HPDE6-E6E7 (cell line): ENCODE measurements at regions not wholly inside any gene's neighbourhood (a gene's known extent, or its start where the extent isn't known, plus 50 kb on each side); places are given as distances from the start of the nearest gene placed in this dataset.
"Not testable (repeated sequence)": the region's sequence is repeated elsewhere in the genome, so short reads cannot be mapped to it uniquely, and the experiment has no call there.

Source experiments
- DNase-seq: peaks from one replicate; pipeline ENCODE4 v3.0.0; 2011; ENCODE audit warnings: missing footprints; ENCODE audit errors: extremely low spot score

DNA sequence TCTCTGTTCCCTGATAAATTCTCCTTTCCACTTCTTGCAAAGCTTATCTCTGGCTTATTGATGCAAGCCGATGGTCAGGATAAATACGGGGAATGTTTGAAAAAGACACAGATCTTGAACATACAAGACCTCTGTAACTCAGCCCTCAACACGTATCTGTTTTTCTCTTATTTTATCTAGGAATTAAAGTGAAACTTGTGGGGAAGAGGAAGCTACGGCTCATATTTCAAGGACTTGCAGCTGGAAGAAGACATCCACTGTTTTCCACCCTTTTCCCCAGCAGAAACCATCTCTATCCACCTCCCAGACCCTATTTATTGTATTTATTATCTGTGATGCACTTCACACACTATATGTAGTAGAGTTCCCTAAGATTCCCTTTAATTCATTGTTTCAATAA is 98.4 kb upstream of the TANK start:
- no peak for DNase-seq

DNA sequence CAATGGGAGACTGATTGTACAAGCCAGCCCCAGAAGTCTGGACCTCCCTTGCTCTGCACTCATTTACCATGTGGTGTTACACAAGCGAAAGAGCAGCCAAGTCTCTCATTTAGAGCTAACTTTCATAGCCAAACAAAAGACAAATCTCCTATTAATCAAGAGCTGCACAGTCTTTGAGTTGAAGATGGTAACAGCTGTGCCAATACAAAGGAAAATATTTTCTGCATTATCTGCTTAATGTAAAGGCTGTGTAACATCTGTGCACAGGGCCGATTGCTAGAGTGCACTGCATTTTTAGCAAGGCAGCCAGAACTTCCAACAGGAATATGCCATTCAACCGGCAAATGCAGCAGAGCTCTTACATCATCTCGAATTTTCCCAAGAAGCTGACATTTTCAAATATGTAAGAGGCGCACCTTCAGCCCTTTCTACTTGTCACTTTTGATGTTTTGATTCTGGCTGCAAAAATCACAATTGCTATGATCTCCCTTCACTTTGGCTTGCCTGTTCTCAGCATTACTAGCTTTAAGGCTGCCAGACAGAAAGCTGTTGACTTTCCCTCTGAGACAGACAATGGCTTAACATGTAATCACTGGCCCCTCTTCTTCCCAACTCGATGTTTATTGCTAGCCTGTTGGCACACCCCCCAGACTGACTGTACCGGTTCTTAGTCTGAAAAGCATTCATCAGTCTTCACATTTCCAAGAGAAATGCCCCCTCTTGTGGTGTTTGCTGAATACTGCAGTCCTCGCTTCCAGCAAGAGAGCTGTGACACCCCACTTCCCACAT is 96.9 kb upstream of the TANK start:
- peak; percentile 83 for DNase-seq

DNA sequence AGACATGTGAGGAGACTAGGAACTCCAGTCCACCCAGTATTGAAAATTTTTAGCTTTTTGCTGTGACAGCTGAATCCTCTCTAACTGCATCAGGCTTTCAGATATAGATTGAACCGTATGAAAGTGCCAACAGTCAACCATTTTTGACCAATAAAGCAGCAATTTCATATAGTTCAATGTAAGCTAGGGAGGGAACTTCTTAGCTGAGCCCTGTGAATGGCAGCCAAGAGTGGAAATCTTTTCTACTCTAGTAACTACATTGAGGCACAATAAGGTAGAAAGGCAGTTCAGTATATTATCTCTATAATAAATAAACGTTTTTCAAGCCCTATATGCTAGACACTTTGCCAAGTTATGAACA is 96.3 kb upstream of the TANK start:
- DNase-seq = no peak

DNA sequence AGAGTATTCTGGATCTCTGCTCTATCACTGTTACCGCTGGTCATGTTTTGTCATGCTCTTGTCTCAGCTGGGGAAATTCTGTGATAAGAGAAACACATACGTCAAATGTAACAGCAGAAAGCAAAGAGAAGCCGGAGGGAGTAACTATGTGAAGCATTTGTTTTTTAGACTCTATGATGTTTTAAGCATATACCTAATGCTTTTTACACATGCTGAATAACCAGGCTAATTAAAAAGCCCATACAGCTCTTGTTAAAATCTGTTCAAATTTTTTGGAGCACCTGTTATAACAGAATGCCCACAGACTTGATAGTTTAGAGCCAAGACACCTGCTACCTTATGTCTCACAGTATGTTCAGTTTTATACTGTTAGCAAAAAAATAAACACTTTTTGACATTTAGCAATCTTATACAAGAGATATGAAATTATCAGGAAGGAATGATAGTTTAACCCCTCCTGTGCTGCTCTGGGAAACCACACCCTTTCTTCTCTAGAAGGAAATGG is 92.3 kb upstream of the TANK start:
- DNase-seq = no peak

DNA sequence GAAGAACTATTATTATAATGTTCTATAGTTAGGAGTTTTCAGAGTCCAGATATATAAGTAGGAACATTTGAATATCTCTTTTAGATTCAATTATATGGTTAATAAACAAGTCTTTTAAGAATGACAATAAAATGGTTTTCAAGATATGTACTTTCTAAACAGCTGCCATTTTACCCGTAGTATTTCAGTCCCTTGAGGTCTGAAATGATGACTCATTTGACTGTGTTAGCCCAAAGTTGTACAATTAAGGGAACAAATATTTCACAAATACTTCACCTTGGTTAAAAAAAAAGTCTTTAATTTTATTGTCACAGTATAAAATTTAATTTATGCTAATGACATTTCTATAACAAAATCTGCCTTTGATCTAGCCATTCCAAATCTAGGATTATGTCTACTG is 91.6 kb upstream of the TANK start:
- no peak for DNase-seq

DNA sequence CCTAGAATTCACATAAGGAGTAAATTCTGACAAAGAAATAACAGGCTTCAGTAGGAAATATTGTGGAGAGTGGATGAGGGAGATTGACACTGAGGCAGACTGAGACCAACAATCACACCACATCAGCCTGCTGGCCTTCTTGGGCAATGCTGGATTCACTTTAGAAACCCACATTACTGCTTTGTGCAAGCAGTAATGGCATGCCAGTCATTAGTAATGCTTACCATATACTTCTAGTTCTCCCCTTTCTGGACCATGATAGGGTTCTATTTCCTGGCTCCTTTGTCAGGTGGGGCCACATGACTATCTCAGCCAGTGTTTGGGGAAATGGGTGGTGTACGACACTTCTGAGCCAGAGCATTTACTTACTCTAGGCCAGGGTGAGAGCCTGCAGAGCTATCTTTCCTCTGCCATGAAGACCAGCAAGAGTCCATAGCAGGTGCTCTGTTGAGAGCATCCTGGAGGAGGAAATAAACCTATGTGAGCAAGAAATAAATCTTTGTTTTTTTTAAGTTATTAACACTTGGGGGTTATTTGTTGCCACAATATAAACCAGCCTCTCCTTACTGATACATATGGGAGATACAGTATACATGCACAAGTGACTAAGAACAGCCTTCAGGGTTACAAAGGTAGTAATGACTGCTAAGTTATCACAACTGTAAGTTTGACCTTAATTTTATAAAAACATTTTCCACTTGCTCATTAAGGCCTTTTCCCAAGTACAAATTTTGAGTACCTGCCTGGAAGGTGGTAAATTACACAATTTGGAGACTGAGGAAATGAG is 89.3 kb upstream of the TANK start:
- no peak for DNase-seq

DNA sequence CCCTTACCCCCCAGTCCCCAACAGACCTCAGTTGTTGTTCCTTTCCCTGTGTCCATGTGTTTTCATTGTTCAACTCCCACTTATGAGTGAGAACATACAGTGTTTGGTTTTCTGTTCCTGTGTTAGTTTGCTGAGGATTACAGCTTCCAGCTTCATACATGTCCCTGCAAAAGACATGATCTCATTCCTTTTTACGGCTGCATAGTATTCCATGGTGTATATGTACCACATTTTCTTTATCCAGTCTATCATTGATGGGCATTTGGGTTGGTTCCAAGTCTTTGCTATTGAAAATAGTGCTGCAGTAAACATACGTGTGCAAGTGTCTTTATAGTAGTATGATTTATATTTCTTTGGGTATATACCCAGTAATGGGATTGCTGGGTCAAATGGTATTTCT is 87.8 kb upstream of the TANK start:
- not testable (repeated sequence) for DNase-seq

DNA sequence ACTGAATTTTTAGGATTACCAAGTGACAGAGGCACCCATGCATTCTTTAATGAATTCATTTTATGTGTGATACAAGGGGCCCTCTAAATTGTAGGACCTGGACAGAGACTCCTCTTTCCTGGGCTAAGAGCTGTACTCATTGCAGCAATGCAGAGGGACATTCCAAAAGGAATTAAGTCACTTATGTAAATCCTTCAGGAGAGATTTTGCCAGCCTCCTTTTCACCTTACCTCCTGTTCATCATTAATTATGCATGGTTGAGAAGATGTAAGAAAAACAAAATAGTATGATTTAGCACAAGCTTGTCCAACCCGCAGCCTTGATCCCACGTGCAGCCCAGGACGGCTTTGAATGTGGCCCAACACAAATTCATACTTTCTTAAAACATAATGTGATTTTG is 84.5 kb upstream of the TANK start:
- DNase-seq = no peak

DNA sequence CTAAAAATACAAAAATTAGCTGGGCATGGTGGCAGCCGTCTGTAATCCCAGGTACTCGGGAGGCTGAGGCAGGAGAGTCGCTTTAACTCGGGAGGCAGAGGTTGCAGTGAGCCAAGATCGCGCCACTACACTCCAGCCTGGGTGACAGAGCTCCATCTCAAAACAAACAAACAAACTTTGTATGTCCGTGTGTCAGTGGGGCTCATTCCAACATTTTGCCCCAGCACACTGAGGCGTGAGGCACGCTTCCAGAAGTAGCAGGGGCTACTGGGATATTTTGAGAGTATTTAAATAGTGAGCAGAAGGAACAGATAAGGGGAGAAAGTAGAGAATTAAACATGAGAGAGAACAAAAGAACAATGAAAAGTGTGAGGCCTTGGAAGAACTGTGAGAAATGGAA is 83.3 kb upstream of the TANK start:
- no peak for DNase-seq

DNA sequence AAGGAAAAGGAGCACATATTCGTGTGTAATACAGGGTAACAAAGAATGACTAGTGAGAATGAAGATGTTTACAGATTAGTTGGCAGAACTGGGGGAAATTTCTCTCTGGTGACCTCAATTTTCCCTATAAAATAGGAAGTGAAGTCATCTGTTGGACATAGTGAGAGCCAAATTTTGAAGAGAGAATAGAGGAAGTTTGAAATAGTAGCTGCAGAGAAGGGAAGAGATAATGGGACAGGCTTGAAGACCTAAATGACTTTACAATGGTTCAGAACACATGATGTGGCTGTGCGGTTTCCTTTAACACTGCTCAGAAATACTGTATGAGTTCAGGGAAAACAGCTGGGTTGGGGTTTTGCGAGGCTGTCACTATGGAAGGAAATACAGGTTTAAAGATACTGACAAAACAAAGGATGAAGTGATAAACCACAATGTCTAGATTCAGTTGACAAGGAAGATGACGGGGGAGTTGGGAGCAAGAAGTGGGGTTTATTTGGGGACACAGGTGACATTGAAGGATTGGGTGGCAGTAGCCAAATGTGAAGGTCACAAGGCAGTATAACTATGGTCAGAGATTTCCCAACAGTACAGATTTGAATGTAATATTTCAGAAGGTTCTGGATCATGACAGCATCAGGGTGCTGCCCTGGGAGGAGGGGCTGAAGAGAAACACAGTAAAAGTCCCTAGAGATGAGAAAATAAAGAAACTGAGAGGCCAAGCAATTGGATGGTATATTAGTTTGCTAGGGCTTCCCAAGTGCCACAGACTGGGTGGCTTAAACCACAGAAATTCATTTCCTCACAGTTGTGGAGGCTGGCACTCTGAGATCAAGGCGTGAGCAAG is 82.6 kb upstream of the TANK start:
- no peak for DNase-seq

DNA sequence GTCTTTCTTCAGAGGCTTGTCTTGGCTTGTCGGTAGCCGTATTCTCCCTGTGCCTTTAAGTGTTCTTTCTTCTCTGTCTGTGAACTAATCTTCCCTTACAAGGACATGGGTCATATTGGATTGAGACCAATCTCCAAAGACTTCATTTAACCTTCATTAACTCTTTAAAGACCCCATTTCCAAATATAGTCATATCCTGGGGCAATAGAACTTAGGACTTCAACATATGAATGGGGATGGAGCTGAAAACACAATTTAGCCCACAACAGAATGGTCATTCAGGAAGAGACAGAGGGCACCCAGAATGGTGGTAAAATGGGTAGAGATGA is 82.1 kb upstream of the TANK start:
- DNase-seq = peak; percentile 38

DNA sequence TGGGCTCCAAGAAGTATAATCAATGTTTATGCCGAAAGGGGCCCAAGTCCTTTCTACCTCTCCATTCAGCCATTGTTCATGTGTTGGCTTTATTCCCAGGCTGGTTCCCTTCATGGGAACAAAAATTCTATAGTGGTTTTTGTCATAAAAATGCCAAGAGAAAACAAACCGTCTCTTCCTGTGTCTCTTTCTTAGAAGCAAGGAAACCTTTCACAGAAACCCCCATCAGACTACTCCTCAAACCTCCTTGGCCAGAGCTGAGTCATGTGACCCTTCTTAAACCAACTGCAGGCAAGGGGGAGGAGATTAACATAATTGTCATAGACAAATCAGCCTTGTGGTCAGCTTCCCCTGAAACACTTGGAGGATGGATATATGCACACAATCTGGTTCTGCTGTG is 75.1 kb upstream of the TANK start:
- DNase-seq = no peak

DNA sequence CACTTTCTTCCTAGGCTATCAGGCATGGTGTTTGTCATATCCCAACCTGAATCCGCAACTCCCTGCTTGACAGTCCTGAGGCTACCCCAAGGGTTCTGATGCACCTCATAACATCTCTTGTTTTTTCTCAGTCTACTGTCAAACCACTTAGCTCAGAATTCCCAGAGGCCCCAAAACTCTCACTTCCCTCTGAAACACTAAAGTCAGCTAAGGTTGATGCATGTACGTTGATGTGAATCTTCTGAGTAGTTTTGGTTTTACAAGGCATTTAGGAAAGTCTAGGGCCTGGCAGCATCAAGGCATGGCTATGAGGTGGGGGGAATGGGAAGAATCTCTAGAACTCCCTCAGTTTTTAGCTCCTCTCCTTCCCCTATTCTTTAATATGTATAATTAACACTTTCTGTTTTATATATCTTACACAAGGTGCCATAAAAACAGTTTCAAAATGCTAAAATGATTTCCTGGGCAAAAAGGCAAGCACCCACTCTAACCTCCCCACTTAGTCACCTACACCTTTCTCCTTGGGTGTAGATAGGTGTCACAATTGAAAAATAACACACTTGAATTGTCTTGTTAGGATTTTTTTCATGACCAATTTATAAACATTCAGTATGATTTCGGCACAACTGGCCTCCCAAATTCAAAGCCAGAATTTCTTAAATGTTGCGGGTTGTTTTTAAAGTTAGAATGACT is 71.4 kb upstream of the TANK start:
- DNase-seq = no peak

DNA sequence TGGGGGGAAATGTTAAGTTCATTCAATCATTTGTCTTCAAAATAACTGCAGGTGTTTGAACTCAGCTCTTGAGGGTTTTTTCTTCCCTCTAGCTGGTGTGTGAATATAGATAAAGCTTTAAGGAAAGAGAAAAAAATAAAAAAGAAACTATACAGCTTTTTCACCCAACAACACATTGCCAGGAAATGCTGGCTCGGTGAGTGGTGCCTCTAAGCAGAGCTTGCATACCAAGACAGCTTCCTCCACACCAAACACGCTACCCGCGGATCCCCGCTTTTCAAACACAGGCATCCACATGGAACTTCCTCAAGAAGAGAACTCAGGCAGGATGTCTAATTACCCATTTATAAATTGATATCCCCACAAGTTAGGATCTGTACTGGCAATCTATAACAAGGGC is 69.8 kb upstream of the TANK start:
- DNase-seq = no peak

DNA sequence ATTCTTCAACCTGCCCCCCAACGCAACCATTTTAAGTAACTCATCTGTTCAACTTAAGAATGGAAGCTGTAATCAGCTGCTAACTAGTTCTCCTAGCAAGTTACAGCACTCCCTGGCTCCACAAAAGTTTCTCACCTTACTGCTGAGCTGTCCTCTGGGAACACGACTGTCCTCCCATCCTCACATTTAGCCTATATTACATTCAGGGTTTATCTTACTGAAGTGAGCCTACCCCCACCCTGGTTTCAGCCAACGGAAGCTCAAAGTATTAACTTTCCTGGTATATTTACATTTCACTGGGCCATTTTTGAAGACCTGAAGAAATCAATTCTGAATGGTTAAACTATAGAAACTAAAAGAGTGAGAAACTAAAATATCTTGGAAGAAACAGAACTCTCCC is 64.9 kb upstream of the TANK start:
- no peak for DNase-seq

DNA sequence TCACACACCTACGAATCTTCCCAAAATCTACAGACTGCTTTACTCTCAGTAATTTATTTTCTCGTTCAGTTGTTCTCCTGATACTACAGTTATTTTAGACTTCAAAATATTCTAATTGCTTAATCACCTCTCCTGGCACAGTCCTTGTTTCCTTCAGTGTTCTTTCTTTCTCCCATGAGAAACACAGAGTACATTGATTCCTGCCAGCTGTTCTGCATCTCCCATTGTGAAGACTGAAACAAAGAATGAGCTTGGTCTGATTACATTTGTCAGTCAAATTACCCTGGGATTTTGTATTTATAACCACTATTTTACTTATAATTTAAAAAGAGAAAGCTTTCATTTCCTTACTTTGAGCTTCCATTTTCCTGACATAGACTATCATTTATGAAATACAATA is 63.9 kb upstream of the TANK start:
- no peak for DNase-seq

DNA sequence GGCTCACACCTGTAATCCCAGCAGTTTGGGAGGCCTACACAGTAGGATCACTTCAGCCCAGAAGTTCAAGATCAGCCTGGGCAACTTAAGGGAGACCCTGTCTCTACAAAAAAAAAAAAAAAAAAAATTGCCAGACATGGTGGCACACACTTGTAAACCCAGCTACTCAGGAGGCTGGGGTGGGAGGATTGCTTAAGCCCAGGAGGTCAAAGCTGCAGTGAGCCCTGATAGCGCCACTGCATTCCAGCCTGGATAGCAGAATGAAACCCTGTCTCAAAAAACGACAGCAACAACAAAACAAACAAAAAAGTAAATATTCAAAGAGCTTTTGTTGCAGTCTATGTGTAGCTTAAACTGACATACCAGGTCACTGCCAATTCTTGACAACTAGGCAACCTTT is 63.1 kb upstream of the TANK start:
- no peak for DNase-seq

DNA sequence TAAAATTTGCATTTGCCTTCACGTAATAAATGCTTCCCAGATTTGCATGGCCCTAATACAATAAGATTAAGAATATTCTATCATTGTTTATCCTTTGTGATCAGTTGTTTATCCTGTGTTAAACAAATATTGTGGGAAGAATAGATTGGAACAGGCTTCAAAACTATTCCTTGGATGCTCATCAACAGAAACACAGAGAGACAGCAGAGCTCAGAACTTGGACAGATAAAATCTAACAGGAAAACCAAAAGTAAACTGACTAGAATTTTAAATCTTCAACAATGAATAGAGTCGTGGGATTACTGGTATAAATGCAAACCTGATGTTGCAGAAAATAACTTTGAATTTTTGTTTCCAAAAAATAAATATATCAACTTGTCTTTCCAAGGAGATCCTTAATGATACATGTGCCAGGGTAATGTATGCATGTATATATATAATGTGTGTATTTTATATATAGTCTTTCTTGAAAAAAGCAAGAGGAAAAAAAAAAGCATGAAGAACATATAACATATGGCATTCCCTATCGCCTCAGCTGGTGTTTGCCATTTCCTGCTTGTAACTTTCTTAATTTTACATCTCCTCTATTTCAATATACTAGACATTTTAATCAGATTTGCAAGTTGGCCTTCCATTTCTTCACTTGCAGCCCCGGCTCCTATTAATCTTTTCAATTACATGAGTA is 59.9 kb upstream of the TANK start:
- DNase-seq = no peak

DNA sequence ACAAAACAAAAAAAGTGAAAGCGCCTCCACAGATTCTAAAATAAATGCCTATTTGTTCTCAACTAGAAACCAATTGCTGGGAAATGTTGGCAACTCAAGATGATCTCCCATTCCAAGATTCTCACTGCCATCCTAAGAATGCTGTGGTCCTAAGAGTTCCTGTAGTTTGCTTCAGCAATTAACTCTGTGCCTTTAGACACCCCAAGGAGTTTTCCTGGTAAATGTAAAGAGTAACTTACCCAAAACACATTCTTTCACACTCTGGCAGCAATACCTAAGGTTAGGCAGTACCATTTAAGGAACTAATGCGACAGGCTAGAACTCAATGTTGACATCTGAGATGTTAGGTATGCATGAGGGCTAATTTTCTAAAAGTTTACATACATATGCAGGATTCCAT is 58.8 kb upstream of the TANK start:
- no peak for DNase-seq

DNA sequence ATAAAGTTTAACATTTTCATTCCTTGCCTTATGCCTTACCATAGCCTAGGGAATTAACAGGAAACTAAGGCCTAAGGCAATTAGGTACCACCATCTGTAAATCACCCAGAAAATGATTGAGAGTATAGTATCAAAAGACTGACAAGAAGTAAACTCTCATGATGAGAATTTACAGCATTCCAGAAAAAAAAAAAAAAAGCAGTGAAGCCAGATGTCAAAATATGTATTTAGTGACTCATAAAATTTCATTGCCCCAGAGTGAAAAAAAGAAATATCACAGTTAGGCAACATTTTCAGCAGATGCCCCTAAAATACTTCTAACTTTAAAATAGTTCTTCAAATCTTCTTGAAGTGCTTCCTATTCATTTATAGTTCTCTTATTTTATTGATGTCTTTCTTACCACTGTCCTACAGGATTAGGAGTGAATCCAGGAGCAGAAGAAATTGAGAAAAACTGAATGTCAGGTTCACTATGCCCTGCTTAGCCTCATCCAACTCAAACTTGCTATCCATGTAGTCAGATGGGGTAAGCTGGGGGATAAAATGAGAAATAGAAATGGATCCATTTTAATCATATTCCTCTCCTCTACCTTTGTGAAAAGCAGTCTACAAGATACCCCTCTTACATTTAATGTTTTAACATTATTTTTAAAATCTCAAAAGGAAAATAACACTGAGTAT is 57.3 kb upstream of the TANK start:
- DNase-seq = no peak

DNA sequence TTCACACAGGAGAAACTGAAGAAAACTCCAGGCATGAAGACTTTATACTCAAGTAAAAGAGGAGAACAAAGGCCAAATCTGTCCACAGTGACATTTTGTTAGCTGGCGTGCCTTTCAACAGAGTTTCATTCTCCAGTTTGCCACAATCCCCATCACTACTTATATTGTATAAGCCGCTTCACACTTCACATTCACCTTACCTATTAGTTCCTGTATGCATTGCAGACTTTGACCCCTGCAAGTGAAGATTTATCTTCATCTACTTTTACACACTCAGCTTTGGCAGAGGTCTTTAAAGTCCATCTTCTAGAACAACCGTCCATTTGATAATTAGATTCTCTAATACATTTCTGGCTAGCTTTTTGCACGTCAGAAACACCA is 56.8 kb upstream of the TANK start:
- DNase-seq = no peak
